ENCODE measurements at regions not wholly inside any gene's neighbourhood (a gene's known extent, or its start where the extent isn't known, plus 50 kb on each side); places are given as distances from the start of the nearest gene placed in this dataset.

DNA sequence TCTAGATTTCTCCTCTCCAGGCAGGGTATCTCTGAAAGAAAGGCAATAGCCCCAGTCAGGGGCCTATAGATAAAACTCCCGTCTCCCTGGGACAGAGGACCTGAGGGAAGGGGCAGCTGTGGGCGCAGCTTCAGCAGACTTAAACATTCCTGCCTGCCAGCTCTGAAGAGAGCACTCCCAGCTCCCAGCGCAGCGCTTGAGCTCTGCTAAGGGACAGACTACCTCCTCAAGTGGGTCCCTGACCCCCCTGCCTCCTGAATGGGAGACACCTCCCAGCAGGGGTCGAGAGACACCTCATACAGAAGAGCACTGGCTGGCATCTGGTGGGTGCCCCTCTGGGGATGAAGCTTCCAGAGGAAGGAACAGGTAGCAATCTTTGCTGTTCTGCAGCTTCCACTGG lies 556.9 kb downstream of the EPM2A start:
- no peak for TF ChIP-seq FOXK2 (IDR thresholded peaks at IDR 0.05)
- TF ChIP-seq ELF4 (IDR thresholded peaks at IDR 0.05): no peak
- no peak for TF ChIP-seq ZNF384 (IDR thresholded peaks at IDR 0.05)
- no peak for TF ChIP-seq NFRKB (IDR thresholded peaks at IDR 0.05)
- no peak for TF ChIP-seq SP1 (IDR thresholded peaks at IDR 0.05)
- TF ChIP-seq PKNOX1 (IDR thresholded peaks at IDR 0.05): no peak
- no peak for TF ChIP-seq FOXM1 (IDR thresholded peaks at IDR 0.05; ENCODE audit: borderline replicate concordance)
- no peak for TF ChIP-seq TARDBP (IDR thresholded peaks at IDR 0.05)
- TF ChIP-seq ARNT (IDR thresholded peaks at IDR 0.05): no peak
- no peak for TF ChIP-seq LEF1 (IDR thresholded peaks at IDR 0.05; ENCODE audit: borderline replicate concordance)
- TF ChIP-seq L3MBTL2 (conservative IDR thresholded peaks at IDR 0.05): no peak
- no peak for TF ChIP-seq CTBP1 (IDR thresholded peaks at IDR 0.05; ENCODE audit: borderline replicate concordance)
- no peak for TF ChIP-seq FOXA1 (IDR thresholded peaks at IDR 0.05)
- TF ChIP-seq SUZ12 (IDR thresholded peaks at IDR 0.05): no peak
